Muscle of leg (tissue), 3 donors: ENCODE measurements at regions not wholly inside any gene's neighbourhood (a gene's known extent, or its start where the extent isn't known, plus 50 kb on each side); places are given as distances from the start of the nearest gene placed in this dataset.
"Not testable (repeated sequence)": the region's sequence is repeated elsewhere in the genome, so short reads cannot be mapped to it uniquely, and the experiment has no call there.

Source experiments
- DNase-seq: peaks from one replicate; pipeline ENCODE4 v3.0.0; 2013
- H3K27ac ChIP-seq: one replicate; pipeline ENCODE4 v1.5.1; 2013; ENCODE audit warnings: mild to moderate bottlenecking, low read length, control low read depth
- H3K27me3 ChIP-seq: one replicate; pipeline ENCODE4 v1.6.1; 2013; ENCODE audit warnings: low read length; ENCODE audit not compliant: control insufficient read depth, insufficient read depth
- H3K36me3 ChIP-seq: one replicate; pipeline ENCODE4 v1.6.1; 2013; ENCODE audit warnings: low read length; ENCODE audit not compliant: control insufficient read depth, insufficient read depth
- H3K4me1 ChIP-seq: one replicate; pipeline ENCODE4 v1.6.1; 2013; ENCODE audit warnings: low read length; ENCODE audit not compliant: control insufficient read depth, insufficient read depth
- H3K4me3 ChIP-seq: one replicate; pipeline ENCODE4 v1.5.1; 2013; ENCODE audit warnings: low read length, control low read depth
- H3K9me3 ChIP-seq: replicated peaks from 2 replicates; pipeline ENCODE4 v1.6.1; 2013; ENCODE audit warnings: low read depth, low read length; ENCODE audit not compliant: control insufficient read depth
- WGBS: methylation state at CpG from one replicate; pipeline ENCODE4 v1.1.5; 2013; ENCODE audit warnings: missing lambda C conversion rate; ENCODE audit not compliant: insufficient coverage; 5-methylcytosine and 5-hydroxymethylcytosine counted together

GRCh38 chr17:45666046-45666600 lies 118.0 kb upstream of the CRHR1 start:
- Histone ChIP-seq H3K36me3 (no peaks in the 10 kb centered on the region), H3K4me3 (no peak overlapping the region), H3K27ac (no peak overlapping the region), H3K4me1 (no peaks in the 10 kb centered on the region), H3K27me3 (peaks cover 15% of the 10 kb centered on the region), H3K9me3 (peaks cover 4% of the 10 kb centered on the region)
- DNase-seq, result no peak
- no CpG with 5 or more reads among the region's 3 CpGs for WGBS

GRCh38 chr17:45666641-45667040 lies 117.5 kb upstream of the CRHR1 start:
- WGBS, result no CpG with 5 or more reads among the region's 5 CpGs
- no peak for DNase-seq
- no peaks in the 10 kb centered on the region for H3K4me1 ChIP-seq

GRCh38 chr17:45667591-45668171 lies 116.4 kb upstream of the CRHR1 start:
- no peaks in the 10 kb centered on the region for H3K36me3 ChIP-seq

More at GRCh38 chr17:45666641-45667040, 117.5 kb upstream of the CRHR1 start:
- Histone ChIP-seq H3K27ac (no peak overlapping the region), H3K27me3 (peaks cover 12% of the 10 kb centered on the region), H3K36me3 (no peaks in the 10 kb centered on the region), H3K9me3 (peaks cover 4% of the 10 kb centered on the region), H3K4me3 (no peak overlapping the region)

GRCh38 chr17:45668316-45668715 lies 115.8 kb upstream of the CRHR1 start:
- 93% methylated on average over 4 of the region's 4 CpGs for WGBS
- H3K27me3 ChIP-seq, result peaks cover 10% of the 10 kb centered on the region

More at GRCh38 chr17:45667591-45668171, 116.4 kb upstream of the CRHR1 start:
- H3K27me3 ChIP-seq, result peaks cover 10% of the 10 kb centered on the region
- no peak overlapping the region for H3K4me3 ChIP-seq
- H3K9me3 ChIP-seq, result no peaks in the 10 kb centered on the region
- no peak for DNase-seq
- 69% methylated on average over 6 of the region's 6 CpGs for WGBS
- H3K4me1 ChIP-seq, result no peaks in the 10 kb centered on the region
- no peak overlapping the region for H3K27ac ChIP-seq

GRCh38 chr17:45672301-45672700 lies 111.8 kb upstream of the CRHR1 start:
- 74% methylated on average over 14 of the region's 16 CpGs for WGBS
- Histone ChIP-seq H3K4me3 (no peak overlapping the region), H3K9me3 (no peaks in the 10 kb centered on the region), H3K36me3 (no peaks in the 10 kb centered on the region), H3K27me3 (no peaks in the 10 kb centered on the region), H3K27ac (no peak overlapping the region), H3K4me1 (no peaks in the 10 kb centered on the region)
- DNase-seq, result no peak

More at GRCh38 chr17:45668316-45668715, 115.8 kb upstream of the CRHR1 start:
- Histone ChIP-seq H3K9me3 (no peaks in the 10 kb centered on the region), H3K4me1 (no peaks in the 10 kb centered on the region), H3K4me3 (no peak overlapping the region), H3K36me3 (no peaks in the 10 kb centered on the region), H3K27ac (no peak overlapping the region)
- DNase-seq, result no peak

- no peak for DNase-seq
- 64% methylated on average over 2 of the region's 5 CpGs for WGBS
- H3K27me3 ChIP-seq, result no peaks in the 10 kb centered on the region
Observed at GRCh38 chr17:45672792-45673191, 111.3 kb upstream of the CRHR1 start.

GRCh38 chr17:45673759-45674158 lies 110.4 kb upstream of the CRHR1 start:
- H3K27ac ChIP-seq, H3K9me3 ChIP-seq, H3K36me3 ChIP-seq, H3K4me3 ChIP-seq, H3K27me3 ChIP-seq, DNase-seq, H3K4me1 ChIP-seq: not testable (repeated sequence)
- no CpG with 5 or more reads among the region's 5 CpGs for WGBS

More at GRCh38 chr17:45672792-45673191, 111.3 kb upstream of the CRHR1 start:
- Histone ChIP-seq H3K9me3 (no peaks in the 10 kb centered on the region), H3K27ac (no peak overlapping the region), H3K4me1 (no peaks in the 10 kb centered on the region), H3K4me3 (no peak overlapping the region), H3K36me3 (no peaks in the 10 kb centered on the region)

- 79% methylated on average over 4 of the region's 7 CpGs for WGBS
Observed at GRCh38 chr17:45675012-45675411, 109.1 kb upstream of the CRHR1 start.

GRCh38 chr17:45675892-45676291 lies 108.2 kb upstream of the CRHR1 start:
- Histone ChIP-seq H3K27me3 (no peaks in the 10 kb centered on the region), H3K4me3 (no peak overlapping the region), H3K4me1 (no peaks in the 10 kb centered on the region), H3K27ac (no peak overlapping the region), H3K36me3 (no peaks in the 10 kb centered on the region), H3K9me3 (peaks cover 5% of the 10 kb centered on the region)
- no peak for DNase-seq
- WGBS, result 100% methylated on average over 1 of the region's 3 CpGs

More at GRCh38 chr17:45675012-45675411, 109.1 kb upstream of the CRHR1 start:
- no peaks in the 10 kb centered on the region for H3K4me1 ChIP-seq
- peaks cover 5% of the 10 kb centered on the region for H3K9me3 ChIP-seq
- H3K27me3 ChIP-seq, result no peaks in the 10 kb centered on the region
- H3K36me3 ChIP-seq, result no peaks in the 10 kb centered on the region
- H3K4me3 ChIP-seq, result no peak overlapping the region
- no peak overlapping the region for H3K27ac ChIP-seq
- no peak for DNase-seq

GRCh38 chr17:45676695-45677094 lies 107.4 kb upstream of the CRHR1 start:
- Histone ChIP-seq H3K4me3 (no peak overlapping the region), H3K36me3 (no peaks in the 10 kb centered on the region), H3K27me3 (no peaks in the 10 kb centered on the region), H3K9me3 (peaks cover 5% of the 10 kb centered on the region), H3K4me1 (no peaks in the 10 kb centered on the region), H3K27ac (no peak overlapping the region)
- WGBS, result 84% methylated on average over 4 of the region's 6 CpGs
- no peak for DNase-seq
